Left forelimb (tissue), 1 donor: ENCODE measurements at regions not wholly inside any gene's neighbourhood (a gene's known extent, or its start where the extent isn't known, plus 50 kb on each side); places are given as distances from the start of the nearest gene placed in this dataset.
"Not testable (repeated sequence)": the region's sequence is repeated elsewhere in the genome, so short reads cannot be mapped to it uniquely, and the experiment has no call there.

Source experiments
- DNase-seq: peaks from one replicate; pipeline ENCODE4 v3.0.0-alpha.2; 2018; ENCODE audit warnings: low spot score

DNA sequence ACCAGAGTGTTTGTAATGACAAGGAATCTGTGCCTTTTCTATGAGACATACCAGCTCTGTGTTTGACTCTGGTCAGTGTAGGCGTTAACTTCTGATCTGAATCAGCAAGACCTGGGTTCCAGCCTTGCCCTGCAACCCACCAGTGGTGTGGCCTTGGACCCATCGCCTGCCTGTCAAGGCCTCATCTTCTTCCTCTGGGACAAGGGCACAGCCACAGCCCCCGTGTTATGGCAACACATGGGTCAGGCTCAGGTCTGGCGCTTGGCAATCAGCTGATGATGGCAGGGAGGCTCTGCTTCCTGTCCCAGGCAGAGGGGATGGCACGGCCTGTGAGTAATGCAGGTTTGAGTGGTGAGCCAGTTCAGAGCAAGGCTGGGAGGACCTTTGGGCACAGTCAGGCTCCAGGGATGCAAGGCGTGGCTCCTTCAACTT lies 69.1 kb upstream of the PLGLB2 start:
- not testable (repeated sequence) for DNase-seq

- DNase-seq, result not testable (repeated sequence)
Observed at GRCh38 chr2:87679950-87680349, 67.9 kb upstream of the PLGLB2 start.

DNA sequence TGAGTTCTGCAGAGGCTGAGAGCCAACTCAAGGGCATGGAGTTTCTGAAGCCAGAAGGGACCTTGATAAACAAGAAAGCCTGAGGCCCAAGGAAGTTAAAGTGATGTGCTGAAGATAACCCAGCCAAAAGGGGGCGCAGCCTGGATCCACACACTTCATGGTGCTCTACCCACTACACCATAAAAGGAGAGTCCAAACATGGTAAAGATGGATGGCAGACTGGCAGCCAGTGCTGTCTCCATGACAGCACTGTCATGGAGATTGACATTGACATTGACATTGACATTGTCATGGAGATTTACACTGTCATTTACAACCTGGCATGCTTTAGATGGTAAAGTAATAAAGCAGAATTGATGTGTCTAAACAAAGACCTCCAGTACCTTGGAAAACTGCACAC lies 67.2 kb upstream of the PLGLB2 start:
- not testable (repeated sequence) for DNase-seq

DNA sequence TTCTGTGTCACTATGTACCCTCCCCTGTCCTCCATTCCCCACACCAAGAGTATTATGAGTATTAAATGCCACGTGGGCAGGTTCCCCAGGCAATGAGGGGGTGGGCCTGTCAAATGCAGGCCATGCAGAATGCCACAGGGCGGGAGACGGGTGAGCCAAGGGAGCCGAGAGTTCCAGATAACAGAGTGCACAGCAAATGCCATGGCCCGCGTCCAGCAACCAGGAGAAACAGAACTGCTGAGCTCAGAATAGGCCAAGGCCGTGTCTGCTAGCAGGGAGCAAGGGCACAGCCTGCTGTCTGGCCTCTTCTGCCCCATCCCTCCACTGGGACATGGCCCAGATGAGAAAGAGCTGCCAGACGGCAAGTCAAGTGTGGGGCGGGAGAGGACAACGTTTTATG lies 64.4 kb upstream of the PLGLB2 start:
- not testable (repeated sequence) for DNase-seq

DNA sequence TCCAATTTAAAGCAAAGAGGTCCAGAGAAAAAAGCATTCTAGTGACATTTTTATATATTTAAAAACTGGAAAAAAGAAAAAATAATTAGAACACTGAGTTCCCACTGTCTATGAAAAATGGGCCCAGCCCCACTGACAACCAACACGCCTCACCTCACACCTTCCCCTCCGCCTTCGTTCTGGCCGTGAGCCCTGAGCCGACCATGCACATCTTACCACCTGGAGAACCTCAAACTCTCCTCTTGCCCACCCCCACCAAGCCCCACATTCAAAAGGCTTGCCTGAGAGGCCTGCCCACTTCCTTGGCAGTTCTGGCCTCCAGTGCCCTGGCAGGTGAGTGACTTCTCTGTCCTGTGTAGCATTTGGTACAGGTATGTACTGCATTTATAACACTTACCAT lies 63.9 kb upstream of the PLGLB2 start:
- not testable (repeated sequence) for DNase-seq

GRCh38 chr2:87685558-87685957 lies 62.3 kb upstream of the PLGLB2 start:
- DNase-seq, result not testable (repeated sequence)

GRCh38 chr2:87686873-87687549 lies 60.9 kb upstream of the PLGLB2 start:
- DNase-seq, result not testable (repeated sequence)

DNA sequence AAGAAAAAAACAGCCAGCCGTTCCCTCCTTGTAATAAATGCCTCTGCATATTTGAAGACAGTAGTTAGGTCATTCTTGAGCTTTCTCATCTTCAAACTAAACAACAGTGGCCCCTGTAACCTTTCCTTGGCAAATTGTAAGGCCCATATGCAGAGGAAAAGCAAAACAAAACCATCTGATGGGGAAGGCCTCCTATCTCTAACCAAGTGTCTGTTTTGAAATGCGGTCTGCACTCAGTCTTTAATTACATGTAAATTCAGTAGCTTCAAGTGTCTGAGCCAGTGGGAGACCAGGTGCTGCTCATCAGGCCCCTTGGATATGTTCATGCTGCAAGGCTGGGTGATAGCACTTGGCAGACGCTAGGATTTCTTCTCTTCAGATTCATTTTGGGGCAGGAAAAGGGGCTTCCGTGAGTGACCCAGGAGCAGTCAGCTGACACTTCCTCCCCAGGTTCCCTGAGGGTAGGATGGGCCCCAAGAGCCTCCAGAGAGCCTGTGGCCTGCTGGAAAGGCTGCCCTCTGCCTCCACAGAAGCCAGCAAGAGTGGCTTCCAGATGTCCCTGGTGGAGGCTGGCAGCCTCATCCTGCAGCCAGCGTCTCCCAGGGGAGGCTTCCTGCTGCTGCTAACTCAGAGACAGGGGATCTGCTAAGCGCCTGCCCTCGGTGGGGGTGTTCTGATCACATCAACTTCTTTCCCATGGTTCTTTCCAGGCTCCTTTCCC lies 60.2 kb upstream of the PLGLB2 start:
- not testable (repeated sequence) for DNase-seq

- DNase-seq, result not testable (repeated sequence)
Observed at GRCh38 chr2:87691899-87692592, 55.8 kb upstream of the PLGLB2 start.

DNA sequence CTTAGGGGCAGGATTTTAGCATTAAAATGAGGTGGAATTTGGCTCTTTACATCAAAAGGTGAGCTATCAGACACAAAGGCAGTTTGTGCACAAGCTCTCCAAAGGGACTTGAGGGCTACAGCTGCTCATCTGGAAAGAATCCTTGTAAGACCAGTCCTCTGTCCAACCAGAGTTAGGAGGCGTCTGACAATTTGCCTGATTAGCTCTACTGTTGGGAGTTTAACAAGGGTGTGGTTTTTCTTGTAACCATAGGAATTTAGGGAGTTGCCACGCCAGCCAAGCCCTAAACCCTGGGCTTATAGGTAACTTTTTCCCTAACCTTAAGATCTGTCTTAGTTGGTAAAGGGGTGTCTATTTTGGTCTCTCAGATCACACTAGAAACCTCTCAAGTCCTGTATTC lies 55.0 kb upstream of the PLGLB2 start:
- DNase-seq, result not testable (repeated sequence)

DNA sequence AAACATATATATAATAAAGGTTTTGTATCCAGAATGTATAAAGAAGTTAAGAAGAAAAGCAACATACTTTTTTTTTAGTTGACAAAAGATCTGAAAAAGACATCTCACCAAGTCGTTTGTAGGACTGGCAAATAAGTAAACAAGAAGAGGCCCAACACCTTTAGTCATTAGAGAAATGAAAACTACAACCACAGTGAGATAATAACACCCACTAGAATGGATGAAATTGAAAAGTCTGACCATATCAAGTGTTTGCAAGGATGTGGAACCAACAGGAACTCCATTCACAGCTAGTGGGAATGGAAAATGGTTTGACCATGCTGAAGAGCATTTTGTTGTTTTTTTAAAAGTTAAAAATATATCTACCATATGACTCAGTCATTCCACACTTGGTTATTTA lies 54.0 kb upstream of the PLGLB2 start:
- not testable (repeated sequence) for DNase-seq

- DNase-seq, result not testable (repeated sequence)
Observed at GRCh38 chr2:87695596-87696323, 52.1 kb upstream of the PLGLB2 start.
